Esophagus squamous epithelium (tissue), 5 donors: ENCODE measurements at regions not wholly inside any gene's neighbourhood (a gene's known extent, or its start where the extent isn't known, plus 50 kb on each side); places are given as distances from the start of the nearest gene placed in this dataset.

Source experiments
- DNase-seq: peaks from one replicate; lab custom pipeline; 2025; lab: John Stamatoyannopoulos, UW
- H3K27ac ChIP-seq, 4 donors: fragments of 200-600 bp; sonication (generic); one replicate each; pipeline ENCODE4 v1.5.1; 2016 to 2019; ENCODE audit warnings: mild to moderate bottlenecking in 1 of 4
- H3K27me3 ChIP-seq, 4 donors: fragments of 200-600 bp; sonication (generic); 1 replicate in 3 of 4; 2 replicates in 1 of 4; pipeline versions ENCODE4 v1.5.1 to v1.6.0; 2017 to 2021; ENCODE audit warnings: antibody characterized with exemption in 1 of 4
- H3K36me3 ChIP-seq, 3 donors: fragments of 200-600 bp; sonication (generic); one replicate each; pipeline ENCODE4 v1.5.1; 2016 to 2019
- H3K4me1 ChIP-seq, 3 donors: fragments of 200-600 bp; sonication (generic); one replicate each; pipeline ENCODE4 v1.5.1; 2017 to 2019
- H3K4me3 ChIP-seq, 4 donors: fragments of 200-600 bp; sonication (generic); 1 replicate in 3 of 4; 2 replicates in 1 of 4; pipeline ENCODE4 v1.5.1; 2016 to 2019; ENCODE audit warnings: mild to moderate bottlenecking in 2 of 4, moderate library complexity in 1 of 4
- H3K9me3 ChIP-seq, 3 donors: fragments of 200-600 bp; sonication (generic); one replicate each; pipeline ENCODE4 v1.5.1; 2016 to 2019
- CTCF ChIP-seq, 6 experiments: fragments of 450-650 bp in 4 of 6; fragments of 200-600 bp in 2 of 6; sonication (generic) in 2 of 6; IDR thresholded peaks; one replicate each; pipeline ENCODE4 v1.5.1; 2016 to 2019; ENCODE audit warnings: antibody characterized with exemption in 6 of 6, mild to moderate bottlenecking in 4 of 6, moderate library complexity in 4 of 6
- POLR2A ChIP-seq, 4 donors: fragments of 450-650 bp; IDR thresholded peaks; one replicate each; pipeline ENCODE4 v1.6.1; 2017; ENCODE audit warnings: antibody characterized with exemption in 4 of 4, mild to moderate bottlenecking in 4 of 4, moderate library complexity in 3 of 4
- WGBS, 2 donors: methylation state at CpG; one replicate each; pipeline ENCODE4 v1.1.5; 2018; 5-methylcytosine and 5-hydroxymethylcytosine counted together
- intact Hi-C: fragments of 100-400 bp; cut with DNase I; formaldehyde crosslinking; loops from one replicate; pipeline ENCODE4 v1.15.0; 2022
- donor health status: DM: yes; HTN: yes; CAD: no.

GRCh38 chr3:30455840-30456239 lies 150.6 kb upstream of the TGFBR2 start:
- DNase-seq = no peak
- TF ChIP-seq POLR2A (IDR thresholded peaks at IDR 0.05) (no peak), CTCF (IDR thresholded peaks at IDR 0.05) (no peak)
- no peaks in the 10 kb centered on the region for H3K27me3 ChIP-seq
- H3K27ac ChIP-seq = peak overlapping the region; percentile 3 to 70 (median 50)
- H3K4me1 ChIP-seq = no peaks in the 10 kb centered on the region
- H3K4me3 ChIP-seq = no peak overlapping the region
- H3K9me3 ChIP-seq = peaks cover 0 to 7% (median 0%) of the 10 kb centered on the region in 3 donors
- intact Hi-C loops = no loop called here
- H3K36me3 ChIP-seq = no peaks in the 10 kb centered on the region
- WGBS, 2 donors = 56 to 60% methylated on average over 3 of the region's 3 CpGs

- no peak overlapping the region for H3K4me3 ChIP-seq
- TF ChIP-seq POLR2A (IDR thresholded peaks at IDR 0.05) (no peak), CTCF (IDR thresholded peaks at IDR 0.05) (no peak)
- DNase-seq = no peak
- no peaks in the 10 kb centered on the region for H3K4me1 ChIP-seq
- H3K27me3 ChIP-seq = no peaks in the 10 kb centered on the region
- H3K9me3 ChIP-seq = peaks cover 0 to 7% (median 0%) of the 10 kb centered on the region in 3 donors
- intact Hi-C loops = no loop called here
- peak overlapping the region in 3 of 4 donors; percentile 38 to 65 (median 63) for H3K27ac ChIP-seq
- H3K36me3 ChIP-seq = no peaks in the 10 kb centered on the region
- WGBS, 2 donors = 82 to 93% methylated on average over 2 of the region's 2 CpGs
Measured at GRCh38 chr3:30456264-30456663, 150.1 kb upstream of the TGFBR2 start.

- Histone ChIP-seq H3K36me3 (no peaks in the 10 kb centered on the region), H3K27ac (peak overlapping the region in 1 of 4 donors; percentile 2), H3K9me3 (peaks cover 0 to 7% (median 0%) of the 10 kb centered on the region in 3 donors), H3K4me1 (no peaks in the 10 kb centered on the region), H3K4me3 (no peak overlapping the region), H3K27me3 (no peaks in the 10 kb centered on the region)
- TF ChIP-seq POLR2A (IDR thresholded peaks at IDR 0.05) (no peak), CTCF (IDR thresholded peaks at IDR 0.05) (no peak)
- intact Hi-C loops = no loop called here
- 47 to 71% methylated on average over 1 of the region's 1 CpG for WGBS, 2 donors
- no peak for DNase-seq
Measured at GRCh38 chr3:30457081-30457480, 149.3 kb upstream of the TGFBR2 start.

- DNase-seq = no peak
- H3K27ac ChIP-seq = no peak overlapping the region
- no peaks in the 10 kb centered on the region for H3K4me1 ChIP-seq
- TF ChIP-seq POLR2A (IDR thresholded peaks at IDR 0.05) (no peak), CTCF (IDR thresholded peaks at IDR 0.05) (no peak)
- peaks cover 0 to 7% (median 0%) of the 10 kb centered on the region in 3 donors for H3K9me3 ChIP-seq
- H3K27me3 ChIP-seq = no peaks in the 10 kb centered on the region
- no peaks in the 10 kb centered on the region for H3K36me3 ChIP-seq
- intact Hi-C loops = no loop called here
- WGBS, 2 donors = 50 to 64% methylated on average over 1 of the region's 1 CpG
- H3K4me3 ChIP-seq = no peak overlapping the region
Measured at GRCh38 chr3:30457726-30458125, 148.7 kb upstream of the TGFBR2 start.

GRCh38 chr3:30458376-30459171 lies 147.8 kb upstream of the TGFBR2 start:
- Histone ChIP-seq H3K36me3 (no peaks in the 10 kb centered on the region), H3K4me3 (no peak overlapping the region), H3K27ac (no peak overlapping the region), H3K9me3 (peaks cover 0 to 7% (median 0%) of the 10 kb centered on the region in 3 donors), H3K4me1 (no peaks in the 10 kb centered on the region), H3K27me3 (no peaks in the 10 kb centered on the region)
- DNase-seq = no peak
- TF ChIP-seq POLR2A (IDR thresholded peaks at IDR 0.05) = no peak
- TF ChIP-seq CTCF (IDR thresholded peaks at IDR 0.05) = no peak
- 35 to 65% methylated on average over 1 of the region's 1 CpG for WGBS, 2 donors
- intact Hi-C loops = no loop called here
